ENCODE measurements at regions not wholly inside any gene's neighbourhood (a gene's known extent, or its start where the extent isn't known, plus 50 kb on each side); places are given as distances from the start of the nearest gene placed in this dataset.

GRCh38 chr2:6495466-6495865 is 370.2 kb downstream of the CMPK2 start:
- no peaks in the 10 kb centered on the region for H3K4me1 Mint-ChIP-seq
- H3K4me3 Mint-ChIP-seq = no peak overlapping the region
- H3K27ac Mint-ChIP-seq = no peak overlapping the region
- no peaks in the 10 kb centered on the region for H3K9me3 Mint-ChIP-seq
- H3K27me3 Mint-ChIP-seq = no peaks in the 10 kb centered on the region
- no peaks in the 10 kb centered on the region for H3K36me3 Mint-ChIP-seq

DNA sequence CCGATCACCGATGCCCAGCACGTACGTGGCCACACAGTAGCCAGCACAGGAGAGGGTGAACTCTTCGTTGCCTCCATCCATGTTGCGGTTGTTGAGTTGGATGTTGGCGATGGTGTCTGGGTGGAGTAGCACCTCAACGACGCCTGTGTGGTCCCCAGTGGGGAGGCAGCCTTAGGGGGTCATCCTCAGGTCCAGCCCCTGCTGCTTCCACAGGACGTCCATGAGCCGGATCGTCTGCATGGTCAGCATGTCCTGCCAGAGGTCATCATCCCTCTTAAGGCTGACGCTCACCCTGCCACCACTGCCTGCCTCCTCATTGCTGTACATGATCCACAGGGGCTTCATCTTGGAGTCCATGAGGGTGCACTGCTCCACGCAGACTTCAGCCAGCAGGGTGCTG is 369.3 kb downstream of the CMPK2 start:
- no peaks in the 10 kb centered on the region for H3K4me1 Mint-ChIP-seq
- no peaks in the 10 kb centered on the region for H3K36me3 Mint-ChIP-seq
- no peaks in the 10 kb centered on the region for H3K9me3 Mint-ChIP-seq
- no peak overlapping the region for H3K4me3 Mint-ChIP-seq
- no peak overlapping the region for H3K27ac Mint-ChIP-seq
- no peaks in the 10 kb centered on the region for H3K27me3 Mint-ChIP-seq

GRCh38 chr2:6497048-6497447 is 368.7 kb downstream of the CMPK2 start:
- no peaks in the 10 kb centered on the region for H3K36me3 Mint-ChIP-seq
- no peaks in the 10 kb centered on the region for H3K9me3 Mint-ChIP-seq
- H3K4me3 Mint-ChIP-seq = no peak overlapping the region
- no peaks in the 10 kb centered on the region for H3K4me1 Mint-ChIP-seq
- H3K27ac Mint-ChIP-seq = no peak overlapping the region
- H3K27me3 Mint-ChIP-seq = no peaks in the 10 kb centered on the region

DNA sequence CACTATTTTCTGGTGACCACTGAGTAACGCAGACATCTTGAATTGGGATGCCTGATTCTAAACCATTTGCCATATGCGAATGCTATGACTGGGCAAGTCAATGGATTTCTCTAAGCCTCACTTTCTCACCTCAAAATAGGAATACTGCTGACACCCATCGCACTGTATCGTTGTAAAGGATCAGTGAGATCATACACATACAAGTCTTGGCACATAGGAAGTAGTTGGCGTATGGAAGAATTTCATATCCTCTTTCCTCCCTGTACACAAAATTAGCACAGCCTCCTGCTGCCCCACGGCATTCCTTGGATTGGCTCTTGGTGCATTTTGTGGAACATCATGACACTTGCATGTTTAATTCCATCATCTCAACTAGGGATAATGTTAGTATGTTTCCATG is 366.9 kb downstream of the CMPK2 start:
- Mint-ChIP-seq H3K27ac (no peak overlapping the region), H3K4me1 (no peaks in the 10 kb centered on the region), H3K27me3 (peaks cover 1% of the 10 kb centered on the region), H3K4me3 (no peak overlapping the region), H3K9me3 (no peaks in the 10 kb centered on the region), H3K36me3 (no peaks in the 10 kb centered on the region)

DNA sequence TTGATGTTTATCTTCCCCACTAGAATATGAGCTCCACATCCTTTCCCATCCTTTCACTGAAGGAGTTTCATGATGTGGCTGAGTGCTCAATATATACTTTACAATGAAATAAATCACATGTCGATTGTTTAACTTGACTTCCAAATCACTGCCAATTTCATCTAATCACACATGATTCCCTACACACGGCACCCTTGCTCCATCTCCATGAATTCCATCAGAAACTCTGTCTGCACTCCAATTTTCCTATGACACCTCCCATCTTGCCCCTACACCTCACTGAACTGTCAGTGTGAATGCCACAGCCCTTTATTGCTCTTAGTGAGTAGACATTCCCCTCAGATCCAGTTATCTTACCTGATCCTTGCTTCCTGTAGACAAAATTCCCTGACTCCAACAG is 366.0 kb downstream of the CMPK2 start:
- H3K27me3 Mint-ChIP-seq = peaks cover 1% of the 10 kb centered on the region
- H3K4me3 Mint-ChIP-seq = no peak overlapping the region
- no peaks in the 10 kb centered on the region for H3K9me3 Mint-ChIP-seq
- H3K4me1 Mint-ChIP-seq = no peaks in the 10 kb centered on the region
- H3K27ac Mint-ChIP-seq = no peak overlapping the region
- H3K36me3 Mint-ChIP-seq = no peaks in the 10 kb centered on the region

- no peaks in the 10 kb centered on the region for H3K36me3 Mint-ChIP-seq
- no peak overlapping the region for H3K4me3 Mint-ChIP-seq
- no peaks in the 10 kb centered on the region for H3K4me1 Mint-ChIP-seq
- H3K27me3 Mint-ChIP-seq = peaks cover 1% of the 10 kb centered on the region
- H3K9me3 Mint-ChIP-seq = no peaks in the 10 kb centered on the region
- H3K27ac Mint-ChIP-seq = no peak overlapping the region
Measured at GRCh38 chr2:6506361-6506794, 359.3 kb downstream of the CMPK2 start.

- peaks cover 1% of the 10 kb centered on the region for H3K27me3 Mint-ChIP-seq
- H3K36me3 Mint-ChIP-seq = no peaks in the 10 kb centered on the region
- no peak overlapping the region for H3K27ac Mint-ChIP-seq
- no peaks in the 10 kb centered on the region for H3K9me3 Mint-ChIP-seq
- H3K4me1 Mint-ChIP-seq = no peaks in the 10 kb centered on the region
- H3K4me3 Mint-ChIP-seq = no peak overlapping the region
Measured at GRCh38 chr2:6506859-6507258, 358.8 kb downstream of the CMPK2 start.

DNA sequence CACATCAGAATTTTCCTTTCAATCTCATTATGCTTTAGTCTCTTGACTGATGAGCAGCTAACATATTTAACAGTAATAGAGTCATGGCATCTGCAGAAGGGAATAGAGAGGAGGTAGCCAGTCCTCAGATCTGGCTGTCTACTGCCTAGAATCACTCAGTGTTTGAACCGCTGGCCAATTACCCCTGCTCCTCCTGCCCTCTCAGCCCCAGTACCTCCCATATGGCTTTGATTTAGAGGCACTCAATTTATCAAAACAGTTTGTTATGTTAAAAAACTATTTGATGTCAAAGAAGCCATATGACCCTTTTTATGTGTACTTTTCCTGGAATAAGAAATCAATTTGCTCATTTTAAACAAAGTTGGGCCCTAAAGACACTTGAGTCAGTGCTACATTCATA is 355.2 kb downstream of the CMPK2 start:
- Mint-ChIP-seq H3K27me3 (no peaks in the 10 kb centered on the region), H3K4me3 (no peak overlapping the region), H3K4me1 (no peaks in the 10 kb centered on the region), H3K9me3 (no peaks in the 10 kb centered on the region), H3K36me3 (no peaks in the 10 kb centered on the region), H3K27ac (no peak overlapping the region)

- H3K27ac Mint-ChIP-seq = no peak overlapping the region
- H3K9me3 Mint-ChIP-seq = no peaks in the 10 kb centered on the region
- H3K36me3 Mint-ChIP-seq = no peaks in the 10 kb centered on the region
- no peaks in the 10 kb centered on the region for H3K4me1 Mint-ChIP-seq
- no peak overlapping the region for H3K4me3 Mint-ChIP-seq
- no peaks in the 10 kb centered on the region for H3K27me3 Mint-ChIP-seq
Measured at GRCh38 chr2:6512589-6512988, 353.1 kb downstream of the CMPK2 start.

DNA sequence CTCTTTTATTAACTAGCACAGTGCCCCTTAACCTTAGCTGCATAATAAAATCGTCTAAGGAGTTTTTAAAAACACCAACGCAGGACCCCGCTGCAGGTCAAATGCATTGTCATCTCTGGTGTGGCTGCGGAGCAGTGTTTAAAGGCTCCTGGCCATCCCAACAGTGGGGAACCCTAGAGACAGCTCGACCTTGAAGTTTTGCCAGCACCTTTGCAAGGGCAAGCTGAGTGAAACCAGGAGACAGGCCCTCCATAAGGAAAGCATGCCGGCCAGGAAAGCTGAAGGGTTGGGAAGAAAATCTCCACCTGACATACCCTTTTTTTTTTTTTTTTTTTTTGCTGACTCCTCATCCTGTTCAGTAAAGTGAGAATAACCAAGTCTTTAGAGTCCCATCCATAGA is 349.0 kb downstream of the CMPK2 start:
- Mint-ChIP-seq H3K4me1 (no peaks in the 10 kb centered on the region), H3K36me3 (no peaks in the 10 kb centered on the region), H3K9me3 (no peaks in the 10 kb centered on the region), H3K27me3 (no peaks in the 10 kb centered on the region), H3K4me3 (no peak overlapping the region), H3K27ac (no peak overlapping the region)

- no peak overlapping the region for H3K4me3 Mint-ChIP-seq
- H3K4me1 Mint-ChIP-seq = no peaks in the 10 kb centered on the region
- no peaks in the 10 kb centered on the region for H3K36me3 Mint-ChIP-seq
- H3K9me3 Mint-ChIP-seq = no peaks in the 10 kb centered on the region
- H3K27ac Mint-ChIP-seq = no peak overlapping the region
- no peaks in the 10 kb centered on the region for H3K27me3 Mint-ChIP-seq
Measured at GRCh38 chr2:6518361-6518760, 347.3 kb downstream of the CMPK2 start.

DNA sequence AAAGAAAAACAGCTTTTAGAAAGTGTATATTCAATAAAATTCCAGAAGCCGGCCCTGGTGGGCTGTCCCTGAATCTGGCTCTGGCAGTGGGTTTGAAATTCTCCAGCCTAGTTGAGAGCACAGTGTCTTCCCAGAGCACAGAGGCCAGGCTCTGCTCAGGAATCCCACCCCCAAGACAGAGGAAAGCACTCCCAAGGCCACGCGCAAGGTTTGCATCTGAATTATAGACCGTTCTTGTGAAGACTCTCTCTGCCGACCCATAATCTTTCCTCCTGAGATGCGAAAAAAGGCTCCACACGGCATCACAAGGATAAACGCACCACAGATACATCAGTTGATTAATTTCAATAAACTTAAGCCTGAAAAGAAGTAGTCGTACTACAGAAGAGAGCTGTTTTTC is 342.2 kb downstream of the CMPK2 start:
- no peaks in the 10 kb centered on the region for H3K36me3 Mint-ChIP-seq
- peaks cover under 1% of the 10 kb centered on the region for H3K27me3 Mint-ChIP-seq
- no peaks in the 10 kb centered on the region for H3K9me3 Mint-ChIP-seq
- no peak overlapping the region for H3K4me3 Mint-ChIP-seq
- no peaks in the 10 kb centered on the region for H3K4me1 Mint-ChIP-seq
- H3K27ac Mint-ChIP-seq = no peak overlapping the region

GRCh38 chr2:6524691-6525474 is 340.8 kb downstream of the CMPK2 start:
- Mint-ChIP-seq H3K27me3 (peaks cover 1% of the 10 kb centered on the region), H3K36me3 (no peaks in the 10 kb centered on the region), H3K4me3 (no peak overlapping the region), H3K27ac (no peak overlapping the region), H3K9me3 (no peaks in the 10 kb centered on the region), H3K4me1 (no peaks in the 10 kb centered on the region)

- Mint-ChIP-seq H3K27me3 (peaks cover 1% of the 10 kb centered on the region), H3K9me3 (no peaks in the 10 kb centered on the region), H3K27ac (no peak overlapping the region), H3K36me3 (no peaks in the 10 kb centered on the region), H3K4me3 (no peak overlapping the region), H3K4me1 (no peaks in the 10 kb centered on the region)
Measured at GRCh38 chr2:6525475-6525964, 340.2 kb downstream of the CMPK2 start.

- no peaks in the 10 kb centered on the region for H3K9me3 Mint-ChIP-seq
- H3K36me3 Mint-ChIP-seq = no peaks in the 10 kb centered on the region
- no peaks in the 10 kb centered on the region for H3K4me1 Mint-ChIP-seq
- H3K4me3 Mint-ChIP-seq = no peak overlapping the region
- H3K27ac Mint-ChIP-seq = no peak overlapping the region
- H3K27me3 Mint-ChIP-seq = peaks cover 1% of the 10 kb centered on the region
Measured at GRCh38 chr2:6526093-6526824, 339.4 kb downstream of the CMPK2 start.

DNA sequence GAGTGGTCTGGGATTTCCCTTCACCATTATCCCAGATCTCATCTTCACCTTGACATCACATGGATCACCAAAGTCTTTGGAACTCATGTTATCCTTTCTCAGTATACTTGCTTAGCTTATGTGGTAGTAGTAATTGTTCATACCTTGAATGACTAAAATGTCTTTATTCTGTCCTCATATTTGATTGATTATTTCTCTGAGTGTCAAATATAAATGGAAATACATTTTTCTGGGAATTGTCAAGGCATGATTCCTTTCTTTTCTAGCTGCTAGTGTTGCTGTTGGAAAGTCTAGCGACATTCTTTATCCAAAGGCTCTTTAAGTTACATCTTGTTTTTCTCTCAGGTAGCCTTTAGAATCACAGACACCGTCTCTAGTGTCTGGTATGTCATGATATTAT is 334.4 kb downstream of the CMPK2 start:
- no peaks in the 10 kb centered on the region for H3K36me3 Mint-ChIP-seq
- peaks cover 4% of the 10 kb centered on the region for H3K27me3 Mint-ChIP-seq
- no peaks in the 10 kb centered on the region for H3K9me3 Mint-ChIP-seq
- no peak overlapping the region for H3K27ac Mint-ChIP-seq
- no peak overlapping the region for H3K4me3 Mint-ChIP-seq
- no peaks in the 10 kb centered on the region for H3K4me1 Mint-ChIP-seq
